Lung (tissue), 11 donors: ENCODE measurements at regions not wholly inside any gene's neighbourhood (a gene's known extent, or its start where the extent isn't known, plus 50 kb on each side); places are given as distances from the start of the nearest gene placed in this dataset.

Experiments used
- ATAC-seq: fragments of 200-7000 bp; cut with Tn5 transposase; one replicate; pipeline ENCODE4 v1.9.1; 2020; ENCODE audit warnings: moderate number of reproducible peaks; ENCODE audit not compliant: insufficient read depth, low FRiP score
- DNase-seq, 3 donors: peaks; one replicate each; pipeline ENCODE4 v3.0.0-alpha.2; 2013 to 2017
- H3K27ac ChIP-seq, 2 donors: one replicate each; pipeline ENCODE4 v1.5.1; 2013; ENCODE audit warnings: mild to moderate bottlenecking in 2 of 2, moderate library complexity in 2 of 2, control low read depth in 1 of 2, inconsistent platforms in 1 of 2, low read depth in 1 of 2, low read length in 1 of 2
- H3K27me3 ChIP-seq, 3 donors: one replicate each; pipeline ENCODE4 v1.5.1; 2013; ENCODE audit warnings: low read length in 2 of 3; ENCODE audit not compliant: control insufficient read depth in 3 of 3, insufficient read depth in 3 of 3
- H3K36me3 ChIP-seq, 4 donors: one replicate each; pipeline ENCODE4 v1.5.1; 2013; ENCODE audit warnings: low read length in 4 of 4, mild to moderate bottlenecking in 1 of 4, moderate library complexity in 1 of 4; ENCODE audit not compliant: control insufficient read depth in 4 of 4, insufficient read depth in 4 of 4
- H3K4me1 ChIP-seq, 5 donors: one replicate each; pipeline ENCODE4 v1.5.1; 2013; ENCODE audit warnings: low read length in 5 of 5, mild to moderate bottlenecking in 2 of 5, moderate library complexity in 1 of 5; ENCODE audit not compliant: control insufficient read depth in 5 of 5, insufficient read depth in 5 of 5
- H3K4me3 ChIP-seq: one replicate; pipeline ENCODE4 v1.5.1; 2013; ENCODE audit warnings: mild to moderate bottlenecking, control low read depth, moderate library complexity
- H3K9ac ChIP-seq, 2 donors: one replicate each; pipeline ENCODE4 v1.5.1; 2013; ENCODE audit warnings: low read length in 2 of 2, control low read depth in 1 of 2; ENCODE audit not compliant: insufficient read depth in 1 of 2
- H3K9me3 ChIP-seq, 4 donors: one replicate each; pipeline ENCODE4 v1.5.1; 2013; ENCODE audit warnings: low read length in 3 of 4, mild to moderate bottlenecking in 1 of 4, moderate library complexity in 1 of 4; ENCODE audit not compliant: control insufficient read depth in 4 of 4, insufficient read depth in 3 of 4
- CTCF ChIP-seq: IDR thresholded peaks from 2 replicates; pipeline ENCODE4 v1.5.1; 2012; ENCODE audit warnings: mild to moderate bottlenecking; ENCODE audit errors: control extremely low read depth, extremely low read depth
- WGBS, 2 donors: extraction: QIAGEN DNeasy Blood & Tissue Kit; methylation state at CpG; one replicate each; pipeline ENCODE4 v1.1.7; 2013; 5-methylcytosine and 5-hydroxymethylcytosine counted together
- donor health status: control.
- donor health status: control.
- donor health status: Bipolar disorder and iron deficiency.
- donor health status: healthy.
- donor health status: DM: yes; HTN: yes; CAD: no.

GRCh38 chr7:25318047-25318446, 89.8 kb upstream of the NPVF start:
- peaks cover 0 to 11% (median 0%) of the 10 kb centered on the region in 5 donors for H3K4me1 ChIP-seq
- ATAC-seq (no peak), DNase-seq (no peak)
- H3K27me3 ChIP-seq = no peaks in the 10 kb centered on the region
- TF ChIP-seq CTCF = no peak
- no peak overlapping the region for H3K4me3 ChIP-seq
- WGBS, 2 donors = 92 to 98% methylated on average over 1 of the region's 1 CpG
- H3K36me3 ChIP-seq = no peaks in the 10 kb centered on the region
- no peak overlapping the region for H3K9ac ChIP-seq
- peaks cover 0 to 2% (median 0%) of the 10 kb centered on the region in 4 donors for H3K9me3 ChIP-seq
- H3K27ac ChIP-seq = no peak overlapping the region

- WGBS, 2 donors = 43 to 74% methylated on average over 1 of the region's 1 CpG
- Histone ChIP-seq H3K27me3 (no peaks in the 10 kb centered on the region), H3K36me3 (no peaks in the 10 kb centered on the region), H3K9ac (no peak overlapping the region), H3K4me3 (no peak overlapping the region), H3K27ac (no peak overlapping the region), H3K4me1 (peaks cover 0 to 11% (median 0%) of the 10 kb centered on the region in 5 donors), H3K9me3 (peaks cover 0 to 2% (median 0%) of the 10 kb centered on the region in 4 donors)
- TF ChIP-seq CTCF = no peak
- DNase-seq (no peak), ATAC-seq (no peak)
Observed at GRCh38 chr7:25319707-25320106, 91.4 kb upstream of the NPVF start.

GRCh38 chr7:25320791-25321190, 92.5 kb upstream of the NPVF start:
- TF ChIP-seq CTCF = no peak
- Histone ChIP-seq H3K4me3 (no peak overlapping the region), H3K9me3 (peaks cover 0 to 2% (median 0%) of the 10 kb centered on the region in 4 donors), H3K4me1 (peaks cover 0 to 8% (median 0%) of the 10 kb centered on the region in 5 donors), H3K27ac (no peak overlapping the region), H3K9ac (no peak overlapping the region), H3K36me3 (no peaks in the 10 kb centered on the region), H3K27me3 (no peaks in the 10 kb centered on the region)
- no peak for ATAC-seq
- WGBS, 2 donors = 78 to 88% methylated on average over 2 of the region's 2 CpGs
- no peak for DNase-seq

- no peaks in the 10 kb centered on the region for H3K36me3 ChIP-seq
- ATAC-seq (no peak), DNase-seq (no peak)
- 69 to 85% methylated on average over 5 of the region's 5 CpGs for WGBS, 2 donors
- H3K9ac ChIP-seq = no peak overlapping the region
- H3K9me3 ChIP-seq = peaks cover 0 to 2% (median 0%) of the 10 kb centered on the region in 4 donors
- H3K27me3 ChIP-seq = no peaks in the 10 kb centered on the region
- H3K4me1 ChIP-seq = peaks cover 0 to 8% (median 0%) of the 10 kb centered on the region in 5 donors
- no peak overlapping the region for H3K27ac ChIP-seq
- H3K4me3 ChIP-seq = no peak overlapping the region
- no peak for TF ChIP-seq CTCF
Observed at GRCh38 chr7:25321424-25321823, 93.1 kb upstream of the NPVF start.
